H9 (cell line): ENCODE measurements at regions not wholly inside any gene's neighbourhood (a gene's known extent, or its start where the extent isn't known, plus 50 kb on each side); places are given as distances from the start of the nearest gene placed in this dataset.

Experiments used
- DNase-seq: peaks from one replicate; pipeline ENCODE4 v3.0.0-alpha.2; 2017
- H2AFZ ChIP-seq: one replicate; pipeline ENCODE4 v1.6.1; 2013; ENCODE audit warnings: mild to moderate bottlenecking, low read length, control low read depth, moderate library complexity
- H2AK5ac ChIP-seq: 2 replicates; pipeline ENCODE4 v1.6.1; 2013; ENCODE audit warnings: low read length, control low read depth, mixed read lengths; ENCODE audit not compliant: insufficient read length
- H2BK120ac ChIP-seq: one replicate; pipeline ENCODE4 v1.6.1; 2013; ENCODE audit warnings: low read depth, mild to moderate bottlenecking, low read length, control low read depth, inconsistent platforms; ENCODE audit not compliant: poor library complexity, severe bottlenecking
- H2BK12ac ChIP-seq: 2 replicates; pipeline ENCODE4 v1.6.1; 2013; ENCODE audit warnings: low read length, control low read depth, mixed read lengths, low read depth; ENCODE audit not compliant: insufficient read length
- H2BK15ac ChIP-seq: 2 replicates; pipeline ENCODE4 v1.6.1; 2013; ENCODE audit warnings: low read depth, low read length, control low read depth
- H2BK20ac ChIP-seq: one replicate; pipeline ENCODE4 v1.6.1; 2013; ENCODE audit warnings: low read depth, mild to moderate bottlenecking, low read length, control low read depth, inconsistent platforms; ENCODE audit not compliant: poor library complexity, severe bottlenecking
- H2BK5ac ChIP-seq: 2 replicates; pipeline ENCODE4 v1.6.1; 2013; ENCODE audit warnings: low read length, control low read depth, mixed read lengths; ENCODE audit not compliant: insufficient read length
- H3K14ac ChIP-seq: 2 replicates; pipeline ENCODE4 v1.6.1; 2013; ENCODE audit warnings: low read length, control low read depth; ENCODE audit not compliant: insufficient read depth
- H3K18ac ChIP-seq: 2 replicates; pipeline ENCODE4 v1.6.1; 2013; ENCODE audit warnings: low read depth, mild to moderate bottlenecking, mixed read lengths, low read length, control low read depth; ENCODE audit not compliant: insufficient read length
- H3K23ac ChIP-seq: 2 replicates; pipeline ENCODE4 v1.6.1; 2013; ENCODE audit warnings: low read length, control low read depth, mixed read lengths, low read depth; ENCODE audit not compliant: insufficient read length
- H3K23me2 ChIP-seq: 2 replicates; pipeline ENCODE4 v1.6.1; 2013; ENCODE audit warnings: low read depth, mild to moderate bottlenecking, mixed read lengths, low read length, control low read depth; ENCODE audit not compliant: insufficient read length, poor library complexity, severe bottlenecking
- H3K27ac ChIP-seq: 2 replicates; pipeline ENCODE4 v1.5.1; 2013; ENCODE audit warnings: low read length, control low read depth, mixed read lengths, low read depth; ENCODE audit not compliant: insufficient read length
- H3K27me3 ChIP-seq: 2 replicates; pipeline ENCODE4 v1.6.1; 2013; ENCODE audit warnings: low read length, control low read depth, inconsistent platforms; ENCODE audit not compliant: insufficient read depth
- H3K4ac ChIP-seq: 2 replicates; pipeline ENCODE4 v1.6.1; 2013; ENCODE audit warnings: low read depth, mild to moderate bottlenecking, control low read depth, inconsistent platforms, low read length, moderate library complexity
- H3K4me1 ChIP-seq: 2 replicates; pipeline ENCODE4 v1.6.1; 2013; ENCODE audit warnings: low read length, control low read depth, inconsistent platforms; ENCODE audit not compliant: insufficient read depth
- H3K4me2 ChIP-seq: 2 replicates; pipeline ENCODE4 v1.6.1; 2013; ENCODE audit warnings: low read length, control low read depth, mixed read lengths; ENCODE audit not compliant: insufficient read length, insufficient read depth
- H3K56ac ChIP-seq: 2 replicates; pipeline ENCODE4 v1.6.1; 2013; ENCODE audit warnings: low read depth, mild to moderate bottlenecking, mixed read lengths, low read length, control low read depth; ENCODE audit not compliant: insufficient read length
- H3K79me1 ChIP-seq: 2 replicates; pipeline ENCODE4 v1.6.1; 2013; ENCODE audit warnings: low read depth, mild to moderate bottlenecking, moderate library complexity, low read length, control low read depth, inconsistent platforms; ENCODE audit not compliant: insufficient read depth, poor library complexity, severe bottlenecking
- H3K79me2 ChIP-seq: 2 replicates; pipeline ENCODE4 v1.6.1; 2013; ENCODE audit warnings: low read length, control low read depth, inconsistent platforms; ENCODE audit not compliant: insufficient read depth
- H3K9ac ChIP-seq: 2 replicates; pipeline ENCODE4 v1.6.1; 2013; ENCODE audit warnings: low read length, control low read depth, mixed read lengths; ENCODE audit not compliant: insufficient read length; ENCODE audit errors: extremely low read depth
- H3K9me3 ChIP-seq: one replicate; pipeline ENCODE4 v1.6.1; 2013; ENCODE audit warnings: low read depth, low read length, inconsistent platforms; ENCODE audit not compliant: control insufficient read depth
- H3T11ph ChIP-seq: one replicate; pipeline ENCODE4 v1.6.1; 2013; ENCODE audit warnings: mild to moderate bottlenecking, low read length, control low read depth, inconsistent platforms
- H4K20me1 ChIP-seq: one replicate; pipeline ENCODE4 v1.6.1; 2013; ENCODE audit not compliant: control insufficient read depth, insufficient read length, insufficient read depth
- H4K5ac ChIP-seq: 2 replicates; pipeline ENCODE4 v1.6.1; 2013; ENCODE audit warnings: low read depth, mild to moderate bottlenecking, mixed read lengths, low read length, control low read depth; ENCODE audit not compliant: insufficient read length
- H4K8ac ChIP-seq: replicated peaks from 2 replicates; pipeline ENCODE4 v1.6.1; 2013; ENCODE audit warnings: low read length, control low read depth, mixed read lengths, low read depth; ENCODE audit not compliant: insufficient read length
- H4K91ac ChIP-seq: 2 replicates; pipeline ENCODE4 v1.6.1; 2013; ENCODE audit warnings: low read depth, mild to moderate bottlenecking, moderate library complexity, mixed read lengths, low read length, control low read depth; ENCODE audit not compliant: insufficient read length
- H3K27ac Mint-ChIP-seq, 3 experiments: 2 replicates in 2 of 3; 3 replicates in 1 of 3; pipeline ENCODE4 v1.8.0; 2020 to 2021; ENCODE audit warnings: mixed read lengths in 3 of 3, mild to moderate bottlenecking in 1 of 3, moderate library complexity in 1 of 3
- H3K27me3 Mint-ChIP-seq: 2 replicates; pipeline ENCODE4 v1.8.0; 2021; ENCODE audit warnings: low read depth, mild to moderate bottlenecking, moderate library complexity, mixed read lengths
- H3K36me3 Mint-ChIP-seq, 3 experiments: 2 replicates in 2 of 3; 3 replicates in 1 of 3; pipeline ENCODE4 v1.8.0; 2020 to 2021; ENCODE audit warnings: low read depth in 3 of 3, mixed read lengths in 3 of 3; ENCODE audit not compliant: insufficient read depth in 1 of 3
- H3K4me1 Mint-ChIP-seq, 2 experiments: 2 replicates each; pipeline ENCODE4 v1.8.0; 2020; ENCODE audit warnings: mixed read lengths in 2 of 2
- H3K4me3 Mint-ChIP-seq, 2 experiments: 2 replicates in 1 of 2; 3 replicates in 1 of 2; pipeline ENCODE4 v1.8.0; 2020 to 2021; ENCODE audit warnings: mild to moderate bottlenecking in 2 of 2, mixed read lengths in 2 of 2, moderate library complexity in 1 of 2
- H3K9me3 Mint-ChIP-seq, 2 experiments: 2 replicates in 1 of 2; 3 replicates in 1 of 2; pipeline ENCODE4 v1.8.0; 2020; ENCODE audit warnings: mild to moderate bottlenecking in 2 of 2, mixed read lengths in 2 of 2, moderate library complexity in 1 of 2
- WGBS: extraction: QIAGEN DNeasy Blood & Tissue Kit; methylation state at CpG from one replicate; pipeline ENCODE4 v1.1.7; 2013; ENCODE audit warnings: missing lambda C conversion rate, low lambda C conversion rate, mixed read lengths; ENCODE audit not compliant: insufficient read length; ENCODE audit errors: extremely low coverage; 5-methylcytosine and 5-hydroxymethylcytosine counted together
- TF ChIP-seq, protein P1 (sequence below): fragments of 200-600 bp; sonication (generic); conservative IDR thresholded peaks from 3 replicates; pipeline ENCODE4 v1.8.0; 2021; ENCODE audit warnings: antibody characterized with exemption, mild to moderate bottlenecking

DNA sequence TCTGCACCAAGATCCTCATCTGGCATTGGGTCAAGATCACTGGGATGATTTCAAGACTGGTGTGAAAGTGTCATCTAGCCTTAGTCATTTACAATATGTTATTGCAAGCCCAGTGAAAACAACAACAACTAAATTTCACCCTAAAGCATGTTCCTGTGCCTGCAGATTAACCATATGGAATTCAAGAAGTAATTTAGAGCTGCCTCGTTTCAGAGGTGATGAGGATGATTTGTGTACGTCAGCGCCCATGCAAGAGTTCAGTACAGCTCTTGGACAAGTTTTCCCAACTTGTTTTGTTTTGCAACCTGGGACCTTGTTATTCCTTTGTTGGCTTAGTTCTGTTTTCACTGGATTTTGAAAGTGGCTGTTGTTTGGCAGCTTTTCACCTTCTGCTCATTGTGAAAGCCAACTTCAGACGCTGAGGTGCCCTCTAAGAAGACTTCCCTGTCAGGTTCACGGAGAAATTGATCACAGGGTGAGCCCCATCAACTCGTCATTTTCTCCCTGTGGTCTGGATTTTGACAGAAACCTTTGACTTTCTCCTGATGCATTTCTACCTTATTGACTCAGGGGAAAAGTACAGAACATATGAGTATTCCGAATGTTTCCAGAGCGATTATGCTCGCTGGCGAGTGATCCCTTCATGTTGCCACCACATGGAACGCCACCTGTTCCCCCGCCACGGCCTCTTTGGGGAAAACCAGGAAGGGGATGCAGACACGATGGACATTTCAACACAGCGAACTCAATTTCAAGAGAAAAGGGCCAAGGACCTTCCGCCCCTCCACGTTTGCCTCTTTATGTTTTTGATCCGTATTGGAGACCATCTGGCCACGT lies 85.6 kb downstream of the FOXL1 start:
- Mint-ChIP-seq H3K27me3 (peaks cover 12% of the 10 kb centered on the region), H3K4me1 (peaks cover 10 to 15% of the 10 kb centered on the region in 2 experiments), H3K27ac (no peak overlapping the region), H3K36me3 (peaks cover 0 to 3% (median 0%) of the 10 kb centered on the region in 3 experiments; a peak in 1 of 7 replicates), H3K4me3 (no peak overlapping the region), H3K9me3 (peaks cover 3% of the 10 kb centered on the region in 2 experiments; a peak in 3 of 5 replicates)
- H2BK12ac ChIP-seq = no peak overlapping the region
- no peak overlapping the region for H2AFZ ChIP-seq
- DNase-seq = no peak
- no peaks in the 10 kb centered on the region for H4K20me1 ChIP-seq
- H3K27ac ChIP-seq = no peak overlapping the region
- TF ChIP-seq, protein P1, sequence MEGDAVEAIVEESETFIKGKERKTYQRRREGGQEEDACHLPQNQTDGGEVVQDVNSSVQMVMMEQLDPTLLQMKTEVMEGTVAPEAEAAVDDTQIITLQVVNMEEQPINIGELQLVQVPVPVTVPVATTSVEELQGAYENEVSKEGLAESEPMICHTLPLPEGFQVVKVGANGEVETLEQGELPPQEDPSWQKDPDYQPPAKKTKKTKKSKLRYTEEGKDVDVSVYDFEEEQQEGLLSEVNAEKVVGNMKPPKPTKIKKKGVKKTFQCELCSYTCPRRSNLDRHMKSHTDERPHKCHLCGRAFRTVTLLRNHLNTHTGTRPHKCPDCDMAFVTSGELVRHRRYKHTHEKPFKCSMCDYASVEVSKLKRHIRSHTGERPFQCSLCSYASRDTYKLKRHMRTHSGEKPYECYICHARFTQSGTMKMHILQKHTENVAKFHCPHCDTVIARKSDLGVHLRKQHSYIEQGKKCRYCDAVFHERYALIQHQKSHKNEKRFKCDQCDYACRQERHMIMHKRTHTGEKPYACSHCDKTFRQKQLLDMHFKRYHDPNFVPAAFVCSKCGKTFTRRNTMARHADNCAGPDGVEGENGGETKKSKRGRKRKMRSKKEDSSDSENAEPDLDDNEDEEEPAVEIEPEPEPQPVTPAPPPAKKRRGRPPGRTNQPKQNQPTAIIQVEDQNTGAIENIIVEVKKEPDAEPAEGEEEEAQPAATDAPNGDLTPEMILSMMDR = no peak
- H3K4me1 ChIP-seq = peaks cover 4% of the 10 kb centered on the region; the same call in 1 of the 2 replicates
- no peaks in the 10 kb centered on the region for H3K27me3 ChIP-seq
- no peak overlapping the region for H4K91ac ChIP-seq
- H2BK15ac ChIP-seq = no peak overlapping the region
- H3K14ac ChIP-seq = no peak overlapping the region
- H3K4ac ChIP-seq = no peak overlapping the region
- H3K79me1 ChIP-seq = no peaks in the 10 kb centered on the region
- H3K23ac ChIP-seq = no peak overlapping the region
- H2AK5ac ChIP-seq = no peak overlapping the region
- H3K56ac ChIP-seq = no peak overlapping the region
- H3K9me3 ChIP-seq = no peaks in the 10 kb centered on the region
- no peak overlapping the region for H2BK120ac ChIP-seq
- no peak overlapping the region for H3T11ph ChIP-seq
- no peak overlapping the region for H3K18ac ChIP-seq
- no CpG with 5 or more reads among the region's 19 CpGs for WGBS
- H4K8ac ChIP-seq = no peak overlapping the region
- no peaks in the 10 kb centered on the region for H3K23me2 ChIP-seq
- H2BK20ac ChIP-seq = no peak overlapping the region
- no peak overlapping the region for H3K9ac ChIP-seq
- no peak overlapping the region for H3K4me2 ChIP-seq
- H3K79me2 ChIP-seq = no peaks in the 10 kb centered on the region
- H4K5ac ChIP-seq = no peak overlapping the region
- no peak overlapping the region for H2BK5ac ChIP-seq
